Vagina (tissue), 2 donors: ENCODE measurements at regions not wholly inside any gene's neighbourhood (a gene's known extent, or its start where the extent isn't known, plus 50 kb on each side); places are given as distances from the start of the nearest gene placed in this dataset.

ENCODE experiments used
- DNase-seq, 2 donors: peaks; one replicate each; pipeline ENCODE4 v3.0.0-alpha.2; 2017; ENCODE audit errors: extremely low spot score in 2 of 2
- H3K27ac ChIP-seq: fragments of 200-600 bp; sonication (generic); one replicate; pipeline ENCODE4 v1.5.1; 2019
- H3K27me3 ChIP-seq: fragments of 200-600 bp; sonication (generic); one replicate; pipeline ENCODE4 v1.5.1; 2019
- H3K36me3 ChIP-seq, 2 donors: fragments of 200-600 bp; sonication (generic); one replicate each; pipeline ENCODE4 v1.5.1; 2017 to 2019
- H3K4me1 ChIP-seq: fragments of 200-600 bp; sonication (generic); one replicate; pipeline ENCODE4 v1.5.1; 2019
- H3K4me3 ChIP-seq, 2 donors: fragments of 200-600 bp; sonication (generic); 1 replicate in 1 of 2; 2 replicates in 1 of 2; pipeline ENCODE4 v1.5.1; 2016 to 2019
- H3K9me3 ChIP-seq: fragments of 200-600 bp; sonication (generic); one replicate; pipeline ENCODE4 v1.5.1; 2019
- CTCF ChIP-seq, 3 experiments: fragments of 450-650 bp in 2 of 3; fragments of 200-600 bp in 1 of 3; sonication (generic) in 1 of 3; IDR thresholded peaks; one replicate each; pipeline ENCODE4 v1.5.1; 2017 to 2019; ENCODE audit warnings: antibody characterized with exemption in 3 of 3, mild to moderate bottlenecking in 2 of 3, moderate library complexity in 2 of 3
- POLR2A ChIP-seq, 2 donors: fragments of 450-650 bp; IDR thresholded peaks; one replicate each; pipeline ENCODE4 v1.6.1; 2017; ENCODE audit warnings: antibody characterized with exemption in 2 of 2, mild to moderate bottlenecking in 2 of 2, moderate library complexity in 2 of 2
- POLR2AphosphoS5 ChIP-seq, 2 donors: sonication (generic); formaldehyde crosslinking; IDR thresholded peaks; one replicate each; pipeline ENCODE4 v1.9.0; 2017; ENCODE audit warnings: antibody characterized with exemption in 2 of 2, mild to moderate bottlenecking in 2 of 2, low read depth in 1 of 2; ENCODE audit not compliant: insufficient read depth in 1 of 2
- intact Hi-C: fragments of 100-400 bp; cut with DNase I; formaldehyde crosslinking; loops from one replicate; pipeline ENCODE4 v1.15.1; 2023

- Histone ChIP-seq H3K27me3 (no peaks in the 10 kb centered on the region), H3K4me3 (no peak overlapping the region), H3K27ac (no peak overlapping the region), H3K9me3 (no peaks in the 10 kb centered on the region), H3K36me3 (no peaks in the 10 kb centered on the region), H3K4me1 (no peaks in the 10 kb centered on the region)
- no peak for TF ChIP-seq POLR2AphosphoS5 (IDR thresholded peaks at IDR 0.05; ENCODE audit: insufficient read depth in 1 of 2, low read depth in 1 of 2)
- no peak for TF ChIP-seq POLR2A (IDR thresholded peaks at IDR 0.05)
- no peak for TF ChIP-seq CTCF (IDR thresholded peaks at IDR 0.05)
- no peak for DNase-seq
- intact Hi-C loops: no loop called here
Measured at GRCh38 chrX:97858592-97858991, 974.9 kb downstream of the RPA4 start.

- intact Hi-C loops: no loop called here
- TF ChIP-seq CTCF (IDR thresholded peaks at IDR 0.05) (no peak), POLR2AphosphoS5 (IDR thresholded peaks at IDR 0.05; ENCODE audit: insufficient read depth in 1 of 2, low read depth in 1 of 2) (no peak), POLR2A (IDR thresholded peaks at IDR 0.05) (no peak)
- no peak for DNase-seq
- Histone ChIP-seq H3K27me3 (no peaks in the 10 kb centered on the region), H3K4me3 (no peak overlapping the region), H3K4me1 (no peaks in the 10 kb centered on the region), H3K36me3 (no peaks in the 10 kb centered on the region), H3K27ac (no peak overlapping the region), H3K9me3 (no peaks in the 10 kb centered on the region)
Measured at GRCh38 chrX:97860226-97860625, 976.5 kb downstream of the RPA4 start.

GRCh38 chrX:97863261-97863660, 979.6 kb downstream of the RPA4 start:
- no peak for TF ChIP-seq POLR2AphosphoS5 (IDR thresholded peaks at IDR 0.05; ENCODE audit: insufficient read depth in 1 of 2, low read depth in 1 of 2)
- TF ChIP-seq POLR2A (IDR thresholded peaks at IDR 0.05): no peak
- no peak for TF ChIP-seq CTCF (IDR thresholded peaks at IDR 0.05)
- intact Hi-C loops: loop anchor here (1.0 kb wide), 1 partner anchor 20 kb away; no protein-coding TSS in a partner anchor
- DNase-seq: no peak

GRCh38 chrX:97867266-97867665, 983.6 kb downstream of the RPA4 start:
- Histone ChIP-seq H3K4me1 (no peaks in the 10 kb centered on the region), H3K27me3 (no peaks in the 10 kb centered on the region), H3K36me3 (no peaks in the 10 kb centered on the region), H3K4me3 (no peak overlapping the region), H3K9me3 (no peaks in the 10 kb centered on the region), H3K27ac (no peak overlapping the region)
- DNase-seq: no peak
- TF ChIP-seq CTCF (IDR thresholded peaks at IDR 0.05) (no peak), POLR2A (IDR thresholded peaks at IDR 0.05) (no peak), POLR2AphosphoS5 (IDR thresholded peaks at IDR 0.05; ENCODE audit: insufficient read depth in 1 of 2, low read depth in 1 of 2) (no peak)
- intact Hi-C loops: no loop called here

More at GRCh38 chrX:97863261-97863660, 979.6 kb downstream of the RPA4 start:
- no peak overlapping the region for H3K4me3 ChIP-seq
- H3K9me3 ChIP-seq: no peaks in the 10 kb centered on the region
- no peaks in the 10 kb centered on the region for H3K4me1 ChIP-seq
- no peaks in the 10 kb centered on the region for H3K27me3 ChIP-seq
- no peak overlapping the region for H3K27ac ChIP-seq
- no peaks in the 10 kb centered on the region for H3K36me3 ChIP-seq

- Histone ChIP-seq H3K36me3 (no peaks in the 10 kb centered on the region), H3K9me3 (no peaks in the 10 kb centered on the region), H3K4me3 (no peak overlapping the region), H3K4me1 (no peaks in the 10 kb centered on the region), H3K27me3 (no peaks in the 10 kb centered on the region), H3K27ac (no peak overlapping the region)
- DNase-seq: no peak
- intact Hi-C loops: no loop called here
- TF ChIP-seq CTCF (IDR thresholded peaks at IDR 0.05) (no peak), POLR2AphosphoS5 (IDR thresholded peaks at IDR 0.05; ENCODE audit: insufficient read depth in 1 of 2, low read depth in 1 of 2) (no peak), POLR2A (IDR thresholded peaks at IDR 0.05) (no peak)
Measured at GRCh38 chrX:97876697-97877407, 993.1 kb downstream of the RPA4 start.
